GM13977 (cell line): ENCODE measurements at regions not wholly inside any gene's neighbourhood (a gene's known extent, or its start where the extent isn't known, plus 50 kb on each side); places are given as distances from the start of the nearest gene placed in this dataset.

Source experiments
- DNase-seq: peaks from one replicate; pipeline ENCODE4 v3.0.0; 2012; ENCODE audit warnings: low spot score
- in situ Hi-C: fragments of 300-500 bp; cut with MboI; formaldehyde crosslinking; loops from one replicate; pipeline ENCODE4 v1.12.0; 2022; ENCODE audit warnings: low sequenced_read_pairs, low pct_unique_long_range_greater_than_20kb, mixed read lengths, inconsistent platforms; ENCODE audit not compliant: unreplicated experiment
- TF ChIP-seq, protein P1 (sequence below): IDR thresholded peaks from 2 replicates; pipeline ENCODE4 v1.5.1; 2012; ENCODE audit warnings: mild to moderate bottlenecking, control low read depth; ENCODE audit not compliant: insufficient read depth; ENCODE audit errors: extremely low read depth, missing control alignments

DNA sequence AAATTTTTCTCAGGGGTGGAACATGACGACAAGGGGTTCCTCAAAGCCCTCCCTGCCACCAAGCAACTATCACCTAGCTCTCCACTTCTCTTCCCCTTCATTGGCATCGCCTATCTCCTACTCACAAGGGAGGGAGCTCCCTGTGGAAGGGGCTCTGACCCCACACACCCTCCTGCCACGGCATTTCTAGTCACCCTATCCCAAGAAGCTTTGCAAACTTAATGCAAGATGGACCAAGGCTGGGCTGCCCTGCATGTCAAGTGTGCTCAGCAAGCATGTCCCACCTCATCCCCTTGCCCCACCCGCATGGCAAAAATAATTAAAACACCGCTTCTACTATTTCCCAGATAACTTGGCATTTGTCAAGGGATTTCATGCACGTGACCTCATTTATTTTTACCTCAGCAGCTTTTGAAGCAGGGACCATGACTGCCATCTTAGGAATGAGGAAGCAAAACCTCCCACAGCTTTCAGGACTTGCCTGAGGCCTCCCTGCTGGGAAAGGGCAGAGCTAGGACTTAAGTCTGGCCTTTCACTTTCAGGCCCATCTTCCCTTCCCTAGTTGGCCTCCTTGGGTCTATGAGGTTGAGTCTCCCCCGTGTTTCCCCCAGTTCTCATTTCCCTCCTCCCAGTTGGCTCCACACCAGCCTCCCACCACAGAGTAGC, 161.3 kb downstream of the TSEN15 start:
- TF ChIP-seq, protein P1, sequence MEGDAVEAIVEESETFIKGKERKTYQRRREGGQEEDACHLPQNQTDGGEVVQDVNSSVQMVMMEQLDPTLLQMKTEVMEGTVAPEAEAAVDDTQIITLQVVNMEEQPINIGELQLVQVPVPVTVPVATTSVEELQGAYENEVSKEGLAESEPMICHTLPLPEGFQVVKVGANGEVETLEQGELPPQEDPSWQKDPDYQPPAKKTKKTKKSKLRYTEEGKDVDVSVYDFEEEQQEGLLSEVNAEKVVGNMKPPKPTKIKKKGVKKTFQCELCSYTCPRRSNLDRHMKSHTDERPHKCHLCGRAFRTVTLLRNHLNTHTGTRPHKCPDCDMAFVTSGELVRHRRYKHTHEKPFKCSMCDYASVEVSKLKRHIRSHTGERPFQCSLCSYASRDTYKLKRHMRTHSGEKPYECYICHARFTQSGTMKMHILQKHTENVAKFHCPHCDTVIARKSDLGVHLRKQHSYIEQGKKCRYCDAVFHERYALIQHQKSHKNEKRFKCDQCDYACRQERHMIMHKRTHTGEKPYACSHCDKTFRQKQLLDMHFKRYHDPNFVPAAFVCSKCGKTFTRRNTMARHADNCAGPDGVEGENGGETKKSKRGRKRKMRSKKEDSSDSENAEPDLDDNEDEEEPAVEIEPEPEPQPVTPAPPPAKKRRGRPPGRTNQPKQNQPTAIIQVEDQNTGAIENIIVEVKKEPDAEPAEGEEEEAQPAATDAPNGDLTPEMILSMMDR, result no peak
- in situ Hi-C loops, result no loop called here
- no peak for DNase-seq

DNA sequence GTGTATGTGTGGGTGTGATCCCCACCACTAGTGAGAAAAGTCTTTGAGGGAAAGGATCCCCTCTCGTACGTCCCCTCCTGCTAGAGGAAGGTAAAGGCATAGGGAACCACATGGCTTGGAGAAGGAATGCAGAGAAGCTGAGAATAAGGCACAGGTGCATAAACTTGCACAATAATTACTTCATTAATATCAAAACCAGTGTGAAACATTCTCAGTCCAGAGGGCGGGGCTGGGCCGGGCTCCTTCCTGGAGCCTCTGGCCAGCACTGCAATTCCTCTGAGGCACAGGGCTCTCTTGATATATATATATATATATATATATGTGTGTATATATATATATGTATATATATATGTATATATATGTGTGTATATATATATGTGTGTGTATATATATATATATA, 162.6 kb downstream of the TSEN15 start:
- TF ChIP-seq, protein P1, result no peak
- in situ Hi-C loops, result no loop called here
- no peak for DNase-seq

DNA sequence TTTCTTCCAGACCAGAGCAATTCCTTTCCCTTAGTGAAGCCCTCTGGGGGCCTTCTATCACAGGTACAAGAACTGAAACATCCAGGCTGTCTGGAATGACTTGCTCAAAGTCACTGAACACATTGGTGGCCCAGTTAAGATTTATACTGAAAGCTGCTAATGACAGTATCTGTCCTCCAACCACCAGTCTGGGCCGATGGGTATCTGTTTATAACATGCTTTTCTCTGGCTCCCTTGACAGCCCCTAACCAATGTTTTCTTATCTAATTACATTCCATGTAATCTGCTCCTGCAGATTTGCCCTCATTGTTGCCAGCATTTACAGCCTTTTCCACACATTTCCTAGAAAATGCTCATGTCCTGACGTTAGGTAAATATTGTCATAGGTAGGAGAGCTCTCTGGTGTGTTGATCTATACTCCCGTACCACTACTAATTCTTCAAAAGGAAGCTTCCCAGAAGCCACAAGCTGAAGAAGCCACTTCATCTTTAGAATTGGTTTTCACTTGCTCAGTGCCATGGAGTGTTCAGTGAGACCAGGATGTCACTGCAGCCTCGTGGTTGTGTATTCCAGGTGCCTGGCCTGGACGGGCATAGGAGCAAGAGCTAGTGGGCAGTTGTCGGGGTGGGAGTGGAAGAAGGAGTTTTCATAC, 163.9 kb downstream of the TSEN15 start:
- in situ Hi-C loops, result no loop called here
- TF ChIP-seq, protein P1, result no peak
- DNase-seq, result no peak

DNA sequence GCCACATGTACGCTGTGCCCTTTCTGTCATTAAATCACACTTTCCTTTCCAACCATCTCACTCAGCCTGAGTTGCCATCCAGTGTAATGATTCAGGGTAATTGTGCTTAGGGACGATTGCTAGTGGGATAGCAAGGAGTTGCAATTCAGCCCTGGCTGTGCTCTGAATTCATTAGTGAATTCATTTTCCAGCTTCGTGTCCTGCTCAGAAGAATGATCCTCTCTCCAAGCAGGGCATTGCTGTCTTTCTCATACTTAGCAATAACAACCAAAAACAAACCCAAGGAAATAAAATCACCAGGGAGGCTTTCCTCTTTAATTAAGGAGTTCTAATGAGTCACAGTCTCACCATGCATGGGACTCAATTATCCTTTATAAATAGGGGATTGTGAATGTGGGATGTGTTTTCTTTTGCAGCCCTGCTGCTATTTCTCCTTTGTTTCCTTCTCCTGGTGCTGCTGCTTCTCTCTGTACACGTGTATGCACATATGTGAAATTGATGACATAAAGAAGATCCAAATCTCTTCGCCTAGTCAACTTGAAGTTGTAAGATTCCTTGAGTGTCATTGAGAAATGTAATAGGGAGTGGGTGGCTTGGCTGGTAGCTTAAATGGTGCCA, 167.0 kb downstream of the TSEN15 start:
- no peak for DNase-seq
- TF ChIP-seq, protein P1, result no peak
- in situ Hi-C loops, result no loop called here

DNA sequence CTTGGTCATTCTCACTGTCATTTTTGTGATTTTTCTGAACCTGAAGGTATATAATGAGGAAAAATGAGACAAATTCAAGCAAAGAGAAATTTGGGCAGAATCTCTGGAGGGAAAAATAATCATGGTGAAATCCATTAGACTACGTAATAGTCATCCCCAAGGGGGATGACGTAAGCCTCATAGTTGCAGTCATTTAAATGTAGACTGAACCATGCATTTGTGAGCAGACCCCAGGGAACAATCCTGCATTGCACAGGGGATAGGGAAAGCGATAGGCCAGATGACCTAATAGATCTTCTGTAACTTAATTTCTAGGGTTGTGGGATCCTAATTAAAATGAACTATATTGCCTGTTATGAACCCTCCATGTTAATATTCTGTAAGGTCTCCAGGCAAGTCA, 167.4 kb upstream of the C1orf21 start:
- TF ChIP-seq, protein P1, result no peak
- in situ Hi-C loops, result no loop called here
- DNase-seq, result no peak

DNA sequence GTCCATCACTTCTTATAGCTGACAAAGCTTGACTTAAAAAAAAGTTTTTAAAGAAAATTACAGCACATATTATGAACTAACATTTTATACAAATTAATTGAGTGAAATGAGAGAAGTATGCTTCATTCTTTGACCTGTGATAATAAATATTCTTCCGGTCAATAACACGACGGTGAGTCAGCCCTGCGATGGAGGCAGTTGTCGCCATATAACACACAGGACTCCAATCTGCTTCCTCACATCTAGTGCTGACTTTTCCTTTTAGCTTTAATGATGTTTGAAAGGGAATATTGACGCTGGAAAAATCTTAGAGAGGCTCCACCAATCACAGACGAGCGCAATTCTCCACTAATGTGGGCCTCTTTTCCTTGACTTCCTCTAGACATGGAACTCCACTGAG, 166.9 kb upstream of the C1orf21 start:
- in situ Hi-C loops, result loop anchor here (10.0 kb wide), 1 partner anchor 135 kb away; no protein-coding TSS in a partner anchor
- TF ChIP-seq, protein P1, result no peak
- DNase-seq, result no peak
